Esophagus muscularis mucosa (tissue), 3 donors: ENCODE measurements at regions not wholly inside any gene's neighbourhood (a gene's known extent, or its start where the extent isn't known, plus 50 kb on each side); places are given as distances from the start of the nearest gene placed in this dataset.
"Not testable (repeated sequence)": the region's sequence is repeated elsewhere in the genome, so short reads cannot be mapped to it uniquely, and the experiment has no call there.

Experiments
- EP300 ChIP-seq: sonication (generic); formaldehyde crosslinking; IDR thresholded peaks from one replicate; pipeline ENCODE4 v1.6.1; 2017; ENCODE audit warnings: antibody characterized with exemption
- TF ChIP-seq, protein P1 (sequence below), 3 experiments: fragments of 200-600 bp in 2 of 3; fragments of 450-650 bp in 1 of 3; sonication (generic) in 2 of 3; IDR thresholded peaks; one replicate each; pipeline ENCODE4 v1.5.1; 2017 to 2019; ENCODE audit warnings: antibody characterized with exemption in 3 of 3, mild to moderate bottlenecking in 2 of 3, moderate library complexity in 1 of 3

DNA sequence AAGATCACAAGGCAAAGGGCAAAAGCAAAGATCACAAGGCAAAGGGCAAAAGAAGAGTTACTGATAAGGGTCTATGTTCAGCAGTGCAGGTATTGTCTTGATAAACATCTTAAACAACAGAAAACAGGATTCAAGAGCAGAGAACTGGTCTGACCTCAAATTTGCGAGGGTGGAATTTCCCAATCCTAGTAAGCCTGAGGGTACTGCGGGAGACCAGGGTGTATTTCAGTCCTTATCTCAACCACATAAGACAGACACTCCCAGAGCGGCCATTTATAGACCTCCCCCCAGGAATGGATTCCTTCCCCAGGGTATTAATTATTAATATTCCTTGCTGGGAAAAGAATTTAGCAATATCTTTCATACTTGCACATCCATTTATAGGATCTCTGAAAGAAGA is 575.3 kb upstream of the MAN1A1 start:
- TF ChIP-seq, protein P1, sequence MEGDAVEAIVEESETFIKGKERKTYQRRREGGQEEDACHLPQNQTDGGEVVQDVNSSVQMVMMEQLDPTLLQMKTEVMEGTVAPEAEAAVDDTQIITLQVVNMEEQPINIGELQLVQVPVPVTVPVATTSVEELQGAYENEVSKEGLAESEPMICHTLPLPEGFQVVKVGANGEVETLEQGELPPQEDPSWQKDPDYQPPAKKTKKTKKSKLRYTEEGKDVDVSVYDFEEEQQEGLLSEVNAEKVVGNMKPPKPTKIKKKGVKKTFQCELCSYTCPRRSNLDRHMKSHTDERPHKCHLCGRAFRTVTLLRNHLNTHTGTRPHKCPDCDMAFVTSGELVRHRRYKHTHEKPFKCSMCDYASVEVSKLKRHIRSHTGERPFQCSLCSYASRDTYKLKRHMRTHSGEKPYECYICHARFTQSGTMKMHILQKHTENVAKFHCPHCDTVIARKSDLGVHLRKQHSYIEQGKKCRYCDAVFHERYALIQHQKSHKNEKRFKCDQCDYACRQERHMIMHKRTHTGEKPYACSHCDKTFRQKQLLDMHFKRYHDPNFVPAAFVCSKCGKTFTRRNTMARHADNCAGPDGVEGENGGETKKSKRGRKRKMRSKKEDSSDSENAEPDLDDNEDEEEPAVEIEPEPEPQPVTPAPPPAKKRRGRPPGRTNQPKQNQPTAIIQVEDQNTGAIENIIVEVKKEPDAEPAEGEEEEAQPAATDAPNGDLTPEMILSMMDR (IDR thresholded peaks at IDR 0.05), result not testable (repeated sequence)
- TF ChIP-seq EP300, result not testable (repeated sequence)
